GM12801 (cell line): ENCODE measurements at regions not wholly inside any gene's neighbourhood (a gene's known extent, or its start where the extent isn't known, plus 50 kb on each side); places are given as distances from the start of the nearest gene placed in this dataset.

Experiments used
- CTCF ChIP-seq: IDR thresholded peaks from one replicate; pipeline ENCODE4 v1.5.1; 2011; ENCODE audit warnings: control low read depth; ENCODE audit not compliant: insufficient read length; ENCODE audit errors: extremely low read depth

- no peak for TF ChIP-seq CTCF
Measured at GRCh38 chr2:37782721-37783371, 111.4 kb upstream of the CDC42EP3 start.

- TF ChIP-seq CTCF, result no peak
Measured at GRCh38 chr2:37783545-37783944, 112.1 kb upstream of the CDC42EP3 start.

- no peak for TF ChIP-seq CTCF
Measured at GRCh38 chr2:37784071-37784758, 112.8 kb upstream of the CDC42EP3 start.

GRCh38 chr2:37784759-37785149 is 113.3 kb upstream of the CDC42EP3 start:
- no peak for TF ChIP-seq CTCF

GRCh38 chr2:37786191-37786698 is 114.8 kb upstream of the CDC42EP3 start:
- no peak for TF ChIP-seq CTCF

- no peak for TF ChIP-seq CTCF
Measured at GRCh38 chr2:37786854-37787253, 115.4 kb upstream of the CDC42EP3 start.

GRCh38 chr2:37788602-37789209 is 117.3 kb upstream of the CDC42EP3 start:
- TF ChIP-seq CTCF, result no peak
